ENCODE measurements at regions not wholly inside any gene's neighbourhood (a gene's known extent, or its start where the extent isn't known, plus 50 kb on each side); places are given as distances from the start of the nearest gene placed in this dataset.

DNA sequence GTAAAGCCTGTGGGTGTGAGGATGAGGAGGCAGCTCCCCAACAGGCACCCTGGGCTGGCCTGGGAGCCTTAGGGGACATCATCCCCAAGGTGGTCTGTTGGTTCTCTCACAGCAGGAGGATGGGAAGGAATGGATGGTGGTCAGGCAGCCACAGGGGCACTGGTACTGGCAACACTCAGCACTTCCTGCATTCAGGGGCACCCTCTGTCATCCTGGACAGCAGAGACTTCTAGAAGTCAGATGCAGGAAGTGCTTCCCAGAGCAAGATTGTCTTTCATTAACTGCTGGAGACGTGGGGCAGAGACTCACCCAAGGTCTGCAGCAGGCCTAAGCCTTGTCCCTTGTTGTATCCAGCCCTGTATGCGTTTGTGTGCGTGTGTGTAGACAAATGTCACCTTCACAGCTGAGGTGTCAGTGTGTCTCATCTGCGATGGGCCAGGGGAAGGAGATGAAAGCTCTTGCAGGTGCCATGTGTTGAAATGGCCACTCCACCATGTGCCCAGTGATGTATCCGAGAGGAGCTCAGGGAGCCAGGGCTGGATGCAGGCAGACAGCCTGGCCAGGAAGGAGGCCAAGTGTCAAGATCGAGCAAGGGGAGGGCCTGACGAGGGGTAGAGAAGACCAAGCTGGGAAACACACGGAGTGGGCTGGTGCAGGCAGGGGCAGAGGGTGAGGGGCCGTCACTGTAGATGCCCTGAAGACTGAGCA lies 85.1 kb downstream of the PITPNM2 start:
- H3K4me3 Mint-ChIP-seq = no peak overlapping the region
- H3K27me3 ChIP-seq (ENCODE audit: insufficient read depth, low read length) = no peaks in the 10 kb centered on the region
- H3K36me3 Mint-ChIP-seq = no peaks in the 10 kb centered on the region
- no peaks in the 10 kb centered on the region for H3K36me3 ChIP-seq (ENCODE audit: insufficient read depth, low read length)
- H3K27ac ChIP-seq (ENCODE audit: low read depth, low read length) = no peak overlapping the region
- no peaks in the 10 kb centered on the region for H3K27me3 Mint-ChIP-seq
- H3K4me1 Mint-ChIP-seq = peaks cover 7 to 17% (median 12%) of the 10 kb centered on the region in 4 donors
- POLR2A ChIA-PET (ENCODE audit: partially characterized antibody) = no interaction called here
- H3K27ac Mint-ChIP-seq = peak overlapping the region in 4 of 7 donors; percentile 61 to 74 (median 70)
- H3K4me1 ChIP-seq (ENCODE audit: insufficient read depth, low read length) = no peaks in the 10 kb centered on the region
- H3K4me3 ChIP-seq (ENCODE audit: low read length in 2 of 2) = no peak overlapping the region
- no peaks in the 10 kb centered on the region for H3K9me3 ChIP-seq (ENCODE audit: control insufficient read depth in 1 of 2, low read length in 2 of 2)
- CTCF ChIA-PET (ENCODE audit: partially characterized antibody) = interaction anchor here (0.5 to 1.4 kb wide), 2 partner anchors 11 to 88 kb away, joined by 3 read pairs; no protein-coding TSS in a partner anchor
- DNase-seq = no peak
- intact Hi-C loops (cut with micrococcal nuclease) = no loop called here
- no peaks in the 10 kb centered on the region for H3K9me3 Mint-ChIP-seq

DNA sequence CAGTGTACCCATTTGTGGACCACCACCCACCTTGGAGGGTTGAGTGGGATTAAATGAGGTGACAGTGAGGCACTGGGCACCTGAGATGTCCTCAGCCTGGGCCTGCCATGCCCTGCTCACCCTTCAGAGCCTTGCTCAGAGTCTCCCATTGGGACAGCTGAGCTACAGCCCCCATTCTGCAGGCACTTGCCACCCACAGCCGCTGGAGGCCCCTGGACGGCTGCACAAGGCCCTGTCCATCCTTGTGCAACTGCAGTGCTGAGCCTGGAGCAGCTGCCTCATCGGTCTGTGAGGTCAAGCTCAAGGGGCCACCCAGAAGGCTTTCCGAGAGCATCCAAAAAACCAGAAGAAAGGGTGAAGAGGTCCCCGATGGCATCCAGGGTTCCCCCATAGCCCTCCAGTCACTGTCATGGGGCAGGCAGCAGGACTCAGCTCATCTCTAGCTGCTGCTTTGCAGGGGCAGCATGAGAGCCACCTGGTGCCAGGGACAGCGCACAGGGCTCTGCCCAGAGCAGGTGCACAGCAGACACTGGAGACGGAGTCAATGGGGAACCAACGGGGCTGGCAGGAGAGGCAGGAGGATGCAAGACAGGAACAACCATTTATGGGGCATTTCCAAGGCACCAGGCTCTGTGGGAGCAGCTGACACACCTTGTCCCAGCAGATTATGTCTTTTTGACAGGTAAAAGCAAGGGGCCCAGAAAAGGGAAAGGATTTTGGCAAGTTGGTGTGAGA lies 84.6 kb downstream of the ARL6IP4 start:
- ChIA-PET CTCF (ENCODE audit: partially characterized antibody) (interaction anchor here (0.5 to 1.4 kb wide), 3 partner anchors 10 to 89 kb away, joined by 3 to 7 read pairs (median 3); no protein-coding TSS in a partner anchor), POLR2A (ENCODE audit: partially characterized antibody) (no interaction called here)
- intact Hi-C loops (cut with micrococcal nuclease) = no loop called here
- DNase-seq = no peak
- no peaks in the 10 kb centered on the region for H3K9me3 Mint-ChIP-seq
- Histone ChIP-seq H3K4me1 (ENCODE audit: insufficient read depth, low read length) (no peaks in the 10 kb centered on the region), H3K27ac (ENCODE audit: low read depth, low read length) (no peak overlapping the region), H3K9me3 (ENCODE audit: control insufficient read depth in 1 of 2, low read length in 2 of 2) (no peaks in the 10 kb centered on the region), H3K27me3 (ENCODE audit: insufficient read depth, low read length) (no peaks in the 10 kb centered on the region), H3K4me3 (ENCODE audit: low read length in 2 of 2) (no peak overlapping the region), H3K36me3 (ENCODE audit: insufficient read depth, low read length) (no peaks in the 10 kb centered on the region)
- no peaks in the 10 kb centered on the region for H3K36me3 Mint-ChIP-seq
- peaks cover 8 to 17% (median 13%) of the 10 kb centered on the region in 4 donors for H3K4me1 Mint-ChIP-seq
- H3K27me3 Mint-ChIP-seq = no peaks in the 10 kb centered on the region
- H3K27ac Mint-ChIP-seq = peak overlapping the region in 4 of 7 donors; percentile 39 to 74 (median 70)
- no peak overlapping the region for H3K4me3 Mint-ChIP-seq

DNA sequence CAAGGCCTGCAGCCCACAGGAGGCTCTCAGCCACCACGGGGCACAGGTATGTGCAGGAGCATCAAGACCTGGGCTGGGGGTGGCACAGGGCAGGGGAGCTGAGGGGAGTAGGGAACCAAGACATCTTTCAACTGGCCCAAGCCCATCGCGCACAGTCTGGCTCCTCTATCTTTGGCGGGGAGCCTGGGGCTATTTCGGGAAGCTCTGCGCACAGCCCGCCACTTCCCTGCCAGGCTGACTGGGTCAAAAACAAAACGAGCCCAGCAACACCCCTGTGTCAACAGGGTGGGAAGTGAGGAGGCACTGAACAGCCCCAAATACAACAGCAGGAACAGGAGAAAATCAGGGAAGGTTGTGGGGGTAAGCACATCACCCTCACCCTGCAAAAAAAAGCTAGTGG lies 83.9 kb downstream of the ARL6IP4 start:
- Histone ChIP-seq H3K27ac (ENCODE audit: low read depth, low read length) (no peak overlapping the region), H3K36me3 (ENCODE audit: insufficient read depth, low read length) (no peaks in the 10 kb centered on the region), H3K4me1 (ENCODE audit: insufficient read depth, low read length) (no peaks in the 10 kb centered on the region), H3K27me3 (ENCODE audit: insufficient read depth, low read length) (no peaks in the 10 kb centered on the region), H3K4me3 (ENCODE audit: low read length in 2 of 2) (no peak overlapping the region), H3K9me3 (ENCODE audit: control insufficient read depth in 1 of 2, low read length in 2 of 2) (no peaks in the 10 kb centered on the region)
- Mint-ChIP-seq H3K27me3 (no peaks in the 10 kb centered on the region), H3K4me3 (no peak overlapping the region), H3K4me1 (peaks cover 8 to 17% (median 13%) of the 10 kb centered on the region in 4 donors), H3K36me3 (no peaks in the 10 kb centered on the region), H3K9me3 (no peaks in the 10 kb centered on the region), H3K27ac (no peak overlapping the region)
- CTCF ChIA-PET (ENCODE audit: partially characterized antibody) = interaction anchor here (1.1 to 1.4 kb wide), 2 partner anchors 9 to 11 kb away, joined by 3 to 7 read pairs; no protein-coding TSS in a partner anchor
- no peak for DNase-seq
- intact Hi-C loops (cut with micrococcal nuclease) = no loop called here
- POLR2A ChIA-PET (ENCODE audit: partially characterized antibody) = no interaction called here

DNA sequence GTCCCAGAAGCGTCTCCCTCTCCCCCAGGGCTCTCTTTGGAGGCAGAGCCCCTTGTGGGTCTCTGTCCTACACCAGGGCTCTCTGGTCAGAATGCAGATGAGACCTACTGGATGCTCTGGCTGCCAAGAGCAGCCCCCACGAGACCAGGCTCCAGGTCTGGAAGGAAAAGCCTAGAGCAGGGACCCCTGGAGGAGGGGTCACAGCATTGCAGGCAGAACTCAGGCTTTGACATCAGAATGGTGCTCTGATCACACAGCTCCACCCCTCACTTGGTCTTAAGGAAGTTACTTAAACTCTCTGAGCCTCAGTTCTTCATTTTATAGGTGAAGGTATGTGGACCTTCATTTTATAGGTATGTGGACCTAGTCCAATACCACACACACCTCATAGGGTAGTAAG lies 83.1 kb downstream of the ARL6IP4 start:
- ChIA-PET CTCF (ENCODE audit: partially characterized antibody) (no interaction called here), POLR2A (ENCODE audit: partially characterized antibody) (no interaction called here)
- Mint-ChIP-seq H3K9me3 (no peaks in the 10 kb centered on the region), H3K4me1 (peaks cover 8 to 17% (median 13%) of the 10 kb centered on the region in 4 donors), H3K27me3 (no peaks in the 10 kb centered on the region), H3K36me3 (no peaks in the 10 kb centered on the region), H3K4me3 (no peak overlapping the region), H3K27ac (peak overlapping the region in 1 of 7 donors; percentile 15)
- no peak overlapping the region for H3K4me3 ChIP-seq (ENCODE audit: low read length in 2 of 2)
- no peaks in the 10 kb centered on the region for H3K9me3 ChIP-seq (ENCODE audit: control insufficient read depth in 1 of 2, low read length in 2 of 2)
- H3K27me3 ChIP-seq (ENCODE audit: insufficient read depth, low read length) = no peaks in the 10 kb centered on the region
- H3K36me3 ChIP-seq (ENCODE audit: insufficient read depth, low read length) = no peaks in the 10 kb centered on the region
- H3K27ac ChIP-seq (ENCODE audit: low read depth, low read length) = no peak overlapping the region
- H3K4me1 ChIP-seq (ENCODE audit: insufficient read depth, low read length) = no peaks in the 10 kb centered on the region
- DNase-seq = no peak
- intact Hi-C loops (cut with micrococcal nuclease) = no loop called here

DNA sequence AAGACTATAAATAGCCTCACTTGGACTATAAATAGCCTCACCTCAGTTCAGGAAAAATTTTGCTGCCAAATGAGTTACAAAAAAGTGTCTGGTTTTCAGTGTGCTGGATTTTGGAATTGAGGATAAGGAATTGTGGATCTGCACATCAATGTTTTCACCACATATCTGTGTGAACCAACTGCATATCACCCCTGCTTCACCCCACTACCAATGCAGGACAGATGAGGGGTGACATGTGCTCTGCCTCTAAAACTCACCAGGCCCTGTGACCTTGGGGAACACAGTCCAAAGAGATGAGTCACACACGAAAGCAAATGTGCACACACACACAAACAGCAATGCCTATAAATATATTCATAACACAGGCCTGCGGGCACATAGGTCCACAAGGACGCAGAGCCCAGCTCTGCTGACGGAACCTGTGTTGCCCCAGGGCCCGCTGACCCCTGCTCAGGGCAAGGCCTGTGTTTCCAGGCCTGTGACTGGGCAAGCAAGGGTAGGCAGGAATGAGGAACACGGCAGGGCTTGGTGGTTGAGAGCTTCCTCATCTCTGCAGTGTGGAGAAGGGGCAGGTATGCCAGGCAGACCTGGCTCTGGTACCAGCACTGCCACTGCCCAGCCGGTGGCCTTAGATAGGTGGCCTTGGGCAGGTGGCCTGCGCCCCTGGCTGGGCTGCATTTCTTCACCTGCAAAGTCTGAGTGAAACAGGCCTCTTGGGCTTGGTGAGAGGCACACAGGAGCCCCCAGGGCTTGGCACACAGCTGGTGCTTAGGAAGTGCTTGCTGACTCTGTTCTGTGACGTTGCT lies 82.4 kb downstream of the ARL6IP4 start:
- no peaks in the 10 kb centered on the region for H3K4me1 ChIP-seq (ENCODE audit: insufficient read depth, low read length)
- POLR2A ChIA-PET (ENCODE audit: partially characterized antibody) = no interaction called here
- CTCF ChIA-PET (ENCODE audit: partially characterized antibody) = interaction anchor here (0.6 kb wide), 1 partner anchor 26 kb away, joined by 3 read pairs; no protein-coding TSS in a partner anchor
- Mint-ChIP-seq H3K27ac (peak overlapping the region in 1 of 7 donors; percentile 66), H3K9me3 (no peaks in the 10 kb centered on the region), H3K36me3 (peaks cover 1 to 5% of the 10 kb centered on the region in 2 donors), H3K4me3 (no peak overlapping the region), H3K27me3 (no peaks in the 10 kb centered on the region), H3K4me1 (peaks cover 8 to 17% (median 13%) of the 10 kb centered on the region in 4 donors)
- H3K27ac ChIP-seq (ENCODE audit: low read depth, low read length) = no peak overlapping the region
- no peak overlapping the region for H3K4me3 ChIP-seq (ENCODE audit: low read length in 2 of 2)
- intact Hi-C loops (cut with micrococcal nuclease) = no loop called here
- H3K9me3 ChIP-seq (ENCODE audit: control insufficient read depth in 1 of 2, low read length in 2 of 2) = no peaks in the 10 kb centered on the region
- no peaks in the 10 kb centered on the region for H3K27me3 ChIP-seq (ENCODE audit: insufficient read depth, low read length)
- H3K36me3 ChIP-seq (ENCODE audit: insufficient read depth, low read length) = no peaks in the 10 kb centered on the region
- no peak for DNase-seq

DNA sequence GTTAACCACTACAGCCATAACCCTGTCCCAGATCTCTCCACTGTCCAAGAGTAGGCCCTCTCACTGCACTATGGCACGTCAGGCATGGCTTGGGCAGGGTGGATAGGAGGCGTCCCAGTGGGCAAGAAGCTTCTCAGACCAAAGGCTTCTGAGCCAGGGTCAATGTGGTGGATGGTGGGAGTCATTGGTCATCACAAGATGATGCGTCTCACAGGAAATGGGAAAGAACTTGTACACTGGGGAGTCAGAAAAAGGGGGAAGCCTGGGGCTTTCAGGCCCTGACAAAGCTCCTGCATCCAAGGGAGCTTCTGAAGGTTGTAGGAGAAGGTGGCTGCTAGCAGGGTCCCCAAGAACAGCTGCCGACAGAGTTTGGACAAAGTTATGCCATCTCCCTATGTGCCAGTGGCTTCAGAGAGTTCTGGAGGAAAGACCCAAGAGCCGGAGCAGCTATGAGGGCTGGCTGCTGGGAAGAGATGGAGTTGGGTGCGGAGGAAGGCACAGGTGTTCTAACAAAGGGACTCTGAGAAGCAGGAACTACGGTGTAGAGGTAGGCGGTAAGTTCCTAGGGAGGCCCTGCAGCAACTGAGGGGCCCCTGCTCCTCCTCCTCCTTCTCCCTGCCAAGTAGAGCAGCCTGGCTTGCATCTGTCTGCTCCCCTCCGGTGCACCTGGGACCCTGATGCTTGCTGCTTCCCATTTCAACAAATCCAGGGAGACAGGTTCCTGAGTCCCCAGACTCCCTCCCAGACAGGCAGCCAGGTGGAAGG lies 81.1 kb downstream of the ARL6IP4 start:
- Histone ChIP-seq H3K9me3 (ENCODE audit: control insufficient read depth in 1 of 2, low read length in 2 of 2) (no peaks in the 10 kb centered on the region), H3K36me3 (ENCODE audit: insufficient read depth, low read length) (no peaks in the 10 kb centered on the region), H3K27ac (ENCODE audit: low read depth, low read length) (no peak overlapping the region), H3K4me1 (ENCODE audit: insufficient read depth, low read length) (no peaks in the 10 kb centered on the region), H3K4me3 (ENCODE audit: low read length in 2 of 2) (no peak overlapping the region), H3K27me3 (ENCODE audit: insufficient read depth, low read length) (no peaks in the 10 kb centered on the region)
- intact Hi-C loops (cut with micrococcal nuclease) = no loop called here
- CTCF ChIA-PET (ENCODE audit: partially characterized antibody) = interaction anchor here (0.7 to 1.9 kb wide), 2 partner anchors 14 to 19 kb away, joined by 3 to 6 read pairs; no protein-coding TSS in a partner anchor
- DNase-seq = no peak
- no peak overlapping the region for H3K27ac Mint-ChIP-seq
- H3K4me1 Mint-ChIP-seq = peaks cover 8 to 17% (median 13%) of the 10 kb centered on the region in 4 donors
- peaks cover 1 to 5% of the 10 kb centered on the region in 2 donors for H3K36me3 Mint-ChIP-seq
- H3K9me3 Mint-ChIP-seq = no peaks in the 10 kb centered on the region
- POLR2A ChIA-PET (ENCODE audit: partially characterized antibody) = interaction anchor here (1.1 kb wide), 1 partner anchor 172 kb away, joined by 5 read pairs; the partner anchor contains the start of genes MPHOSPH9 and MTRFR
- H3K4me3 Mint-ChIP-seq = no peak overlapping the region
- H3K27me3 Mint-ChIP-seq = no peaks in the 10 kb centered on the region
